EL (cell line): ENCODE measurements at regions not wholly inside any gene's neighbourhood (a gene's known extent, or its start where the extent isn't known, plus 50 kb on each side); places are given as distances from the start of the nearest gene placed in this dataset.

Experiments
- DNase-seq: peaks from one replicate; pipeline ENCODE4 v3.0.0-alpha.2; 2016

DNA sequence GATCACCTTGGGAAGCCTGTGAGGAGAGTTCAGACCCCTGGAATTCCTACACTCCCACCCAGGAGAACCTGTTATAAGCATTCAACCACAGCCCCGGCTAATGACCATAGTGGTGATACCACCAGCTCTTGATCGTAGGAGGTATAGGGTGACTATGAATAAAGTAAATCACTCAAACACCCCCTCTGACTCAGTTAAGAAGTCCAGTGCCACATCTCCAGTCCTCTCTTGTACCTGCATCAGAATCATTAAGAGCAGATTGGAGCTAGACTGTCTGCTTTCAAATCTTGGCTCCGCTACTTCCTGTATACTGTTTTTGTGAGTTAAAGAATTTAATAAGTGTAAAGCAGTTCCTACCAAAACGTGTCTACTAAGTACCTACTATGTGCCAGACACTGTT, 565.1 kb upstream of the DIPK2B start:
- no peak for DNase-seq

DNA sequence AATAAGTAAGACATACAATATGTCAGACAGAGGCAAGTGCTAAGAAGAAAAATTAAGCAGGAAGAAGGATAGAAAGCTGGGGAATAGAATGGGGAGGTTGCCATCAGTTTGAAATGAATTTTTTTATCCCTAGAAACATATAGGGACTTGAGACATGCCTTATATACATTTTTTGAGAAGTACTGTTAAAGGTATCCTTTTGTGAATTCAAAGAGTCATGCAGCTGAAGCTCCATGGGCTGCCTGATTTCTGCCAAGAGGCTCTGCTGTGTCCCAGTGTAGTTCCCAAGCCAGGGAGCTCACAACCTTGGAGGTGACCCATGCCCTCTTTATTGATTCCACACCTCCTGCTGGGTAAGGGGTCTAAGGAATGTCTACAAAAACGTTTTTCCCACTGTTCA, 564.6 kb upstream of the DIPK2B start:
- no peak for DNase-seq

DNA sequence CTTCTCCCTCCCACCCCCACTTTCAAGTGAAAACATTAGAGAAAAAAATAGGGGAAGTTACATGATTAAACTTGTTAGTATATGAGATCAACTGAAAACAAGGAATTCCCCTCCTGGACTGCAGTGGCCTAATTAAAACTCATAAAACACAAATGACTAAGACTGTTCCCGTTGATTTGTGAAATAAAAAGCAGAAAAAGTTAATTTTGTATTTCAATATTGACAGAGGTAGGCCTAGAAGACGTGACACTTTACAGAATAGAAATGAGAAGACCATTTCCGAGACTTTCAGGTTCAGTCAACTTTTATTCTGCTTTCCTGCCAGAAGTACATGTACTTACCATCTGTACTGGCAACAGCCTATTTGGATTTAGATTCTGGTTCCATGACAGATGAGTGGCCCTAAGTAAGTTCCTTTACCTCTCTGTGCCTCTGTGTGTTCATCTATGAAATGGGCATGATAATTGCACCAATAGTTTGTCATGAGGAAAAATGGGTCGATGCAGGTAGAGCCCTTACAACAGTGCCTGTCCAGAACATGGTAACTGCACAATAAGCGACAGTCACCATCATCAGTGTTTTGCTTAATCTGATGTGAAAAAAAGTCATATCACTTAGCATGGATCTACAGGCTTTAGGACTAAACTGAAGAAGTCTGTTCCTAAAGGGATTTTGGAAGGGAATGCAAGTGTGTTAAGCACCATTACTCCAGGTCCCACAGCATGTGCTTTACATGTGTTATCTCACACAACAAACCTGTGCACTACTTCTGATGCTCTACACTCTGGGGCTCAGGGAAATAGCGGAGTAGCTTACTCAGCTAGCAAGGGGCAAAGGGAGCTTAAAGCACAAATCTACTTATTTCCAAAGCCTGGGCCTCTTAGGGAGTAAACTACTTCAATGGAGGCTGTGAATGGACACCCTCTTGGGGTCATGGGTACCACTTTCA, 562.3 kb upstream of the DIPK2B start:
- DNase-seq, result peak; percentile 38

DNA sequence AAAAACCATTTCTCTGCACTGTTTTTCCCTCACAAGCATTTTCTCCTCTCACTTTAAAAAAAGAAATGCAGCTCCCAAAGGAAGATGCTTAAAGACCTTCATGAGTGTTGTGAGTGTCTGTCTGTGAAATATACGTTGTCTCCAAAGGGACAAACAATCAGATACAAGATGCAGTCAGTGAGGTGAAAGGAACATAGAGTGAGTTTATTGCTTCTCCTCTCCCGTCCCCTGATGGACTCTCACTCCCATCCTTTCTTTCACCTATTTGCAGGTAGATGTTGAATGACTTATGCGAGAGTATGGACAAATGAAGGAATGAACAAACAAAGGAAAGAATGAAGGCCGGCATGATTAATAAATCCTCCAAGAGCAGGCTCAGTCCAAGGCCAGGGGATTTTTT, 561.2 kb upstream of the DIPK2B start:
- no peak for DNase-seq

DNA sequence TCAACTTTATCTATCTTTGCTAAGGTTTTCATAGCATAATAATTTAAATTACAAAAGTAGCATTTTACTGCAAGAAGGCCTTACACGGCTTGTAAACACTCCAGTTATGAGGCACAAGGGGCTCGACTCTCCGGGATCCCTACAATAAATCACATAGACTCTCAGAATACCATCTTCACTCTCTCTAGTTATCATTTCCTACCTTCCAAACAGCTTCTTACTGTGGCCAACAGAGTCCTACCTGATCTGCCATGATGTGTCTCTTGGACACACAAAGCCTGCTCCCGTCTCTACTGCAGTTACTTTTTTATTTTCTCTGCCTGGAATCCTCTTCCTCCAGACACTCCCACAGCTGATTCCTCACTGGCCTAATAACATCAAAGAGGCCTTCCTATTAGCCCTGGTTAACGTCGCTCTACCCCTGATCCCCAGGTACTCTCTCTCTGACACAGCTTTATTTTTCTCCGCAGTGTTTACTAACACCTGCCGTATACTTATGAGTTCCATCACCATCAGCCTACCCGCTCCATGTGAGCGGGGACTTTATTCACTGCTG, 559.6 kb upstream of the DIPK2B start:
- DNase-seq, result no peak

DNA sequence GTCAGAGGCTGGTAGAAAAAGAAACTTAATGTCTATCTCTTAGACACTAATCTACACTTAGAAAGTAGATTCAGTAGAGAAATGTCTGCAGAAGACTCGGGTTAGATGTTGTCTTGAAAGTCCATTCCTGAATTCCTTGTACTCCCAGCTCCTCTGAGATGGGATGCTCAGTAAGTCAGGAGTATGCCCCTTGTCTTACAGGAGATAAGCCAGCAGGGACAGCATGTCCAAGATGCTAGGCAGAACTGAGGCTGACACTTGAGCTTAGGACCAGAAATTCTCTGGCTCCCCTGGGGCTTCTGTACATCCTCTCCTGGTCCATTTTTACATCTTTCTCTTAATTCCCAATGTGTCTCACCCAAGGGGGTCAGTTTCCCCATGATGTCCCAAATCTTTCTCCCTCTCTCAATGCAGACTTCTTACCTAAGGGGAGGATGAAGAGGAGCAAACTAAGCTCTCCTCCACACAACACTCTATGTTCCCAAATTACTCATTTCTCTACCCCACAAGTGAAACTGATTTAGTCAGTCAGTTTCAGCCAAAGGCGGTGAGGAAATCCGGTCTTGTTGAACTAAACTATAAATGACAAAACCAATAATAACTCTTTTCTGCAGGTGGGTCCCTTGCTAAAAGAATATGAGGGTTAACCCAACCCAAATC, 558.2 kb upstream of the DIPK2B start:
- DNase-seq, result peak; percentile 58

DNA sequence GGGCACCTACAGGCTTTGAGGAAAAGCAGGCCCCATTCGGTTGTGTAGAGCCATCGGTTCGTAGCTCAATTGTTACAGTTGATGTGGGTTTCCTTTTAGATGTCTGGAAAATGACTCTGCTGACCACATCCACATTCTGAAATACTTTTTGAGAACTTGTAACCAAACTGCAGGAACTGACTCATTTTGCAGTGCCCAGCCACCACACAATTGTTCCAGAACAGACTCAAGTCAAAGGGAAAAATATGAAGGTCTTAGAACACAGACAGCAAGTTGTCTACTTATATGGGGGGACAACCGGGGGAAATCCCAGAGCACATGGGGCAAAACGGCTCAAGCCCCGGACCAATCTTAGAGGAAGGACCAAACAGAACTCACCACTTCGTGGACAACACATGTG, 557.6 kb upstream of the DIPK2B start:
- peak; percentile 88 for DNase-seq

DNA sequence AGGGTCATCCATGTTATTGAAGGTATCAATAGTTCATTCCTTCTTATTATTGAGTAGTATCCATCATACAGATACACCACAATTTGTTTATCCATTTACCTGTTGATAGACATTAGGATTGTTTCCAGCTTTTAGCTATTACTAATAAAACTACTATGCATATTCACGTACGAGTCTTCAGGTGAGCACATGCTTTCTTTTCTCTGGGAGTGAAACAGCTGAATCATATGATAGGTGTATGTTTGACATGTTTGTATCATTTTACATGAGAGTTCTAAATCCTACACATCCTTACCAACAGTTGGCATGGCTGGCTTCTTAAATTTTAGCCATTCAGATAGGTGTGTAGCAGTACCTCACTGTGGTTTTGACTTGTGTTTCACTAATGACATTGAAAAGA, 556.6 kb upstream of the DIPK2B start:
- DNase-seq, result no peak

DNA sequence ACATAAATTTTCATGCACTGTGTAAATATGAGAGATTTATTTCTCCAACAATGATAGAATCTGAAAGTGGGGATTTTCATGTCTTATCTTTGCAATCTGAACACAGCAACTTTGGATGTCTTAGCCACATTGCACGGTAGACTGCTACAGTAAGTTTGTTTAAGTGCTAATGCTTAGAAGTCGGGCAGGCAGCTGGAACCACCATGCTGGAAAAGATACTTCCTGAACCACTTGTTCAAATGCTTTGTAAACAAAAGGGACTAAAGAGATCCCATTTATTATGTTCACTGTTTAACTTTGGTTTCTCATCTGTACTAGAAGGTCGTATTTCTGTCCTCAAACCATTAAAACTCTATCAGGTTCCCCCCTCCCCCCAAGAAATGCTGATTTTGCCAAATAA, 555.9 kb upstream of the DIPK2B start:
- no peak for DNase-seq

DNA sequence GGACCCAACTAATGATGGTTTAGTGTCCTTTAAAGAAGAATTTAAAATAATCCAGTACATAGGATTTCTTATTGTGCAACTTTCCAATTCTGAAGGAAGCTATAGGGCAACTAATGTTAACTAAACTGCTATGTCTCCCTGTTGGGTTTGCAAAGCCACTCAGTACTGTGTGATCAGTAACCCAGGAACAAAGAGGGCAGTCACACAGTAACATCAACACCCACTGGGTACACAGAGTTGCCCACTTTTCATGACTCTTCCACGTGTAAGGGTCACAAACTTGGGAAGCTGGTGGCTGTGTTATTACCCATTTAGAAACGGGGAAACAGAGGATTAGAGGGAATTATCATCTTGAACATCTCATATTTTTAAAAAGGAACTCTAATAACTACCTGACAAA, 555.0 kb upstream of the DIPK2B start:
- no peak for DNase-seq

DNA sequence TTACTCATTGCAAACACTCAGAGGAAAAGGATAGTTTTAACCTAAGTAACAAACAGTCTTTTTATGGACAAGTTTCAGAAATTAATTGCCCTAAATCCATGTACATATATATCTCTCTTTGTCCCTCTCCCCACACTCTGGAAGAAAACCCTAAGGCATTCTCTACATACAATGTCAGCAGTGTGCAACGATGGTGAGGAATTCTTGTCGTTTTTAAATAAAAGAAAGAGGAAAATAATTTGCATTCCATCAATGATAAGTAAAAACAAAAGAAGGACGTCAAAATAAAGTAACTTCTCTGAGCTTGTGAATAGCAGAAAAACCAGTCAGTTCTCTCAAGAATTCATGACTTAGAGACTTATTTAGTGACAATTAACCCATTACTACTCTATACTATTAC, 550.5 kb upstream of the DIPK2B start:
- DNase-seq, result peak; percentile 10

DNA sequence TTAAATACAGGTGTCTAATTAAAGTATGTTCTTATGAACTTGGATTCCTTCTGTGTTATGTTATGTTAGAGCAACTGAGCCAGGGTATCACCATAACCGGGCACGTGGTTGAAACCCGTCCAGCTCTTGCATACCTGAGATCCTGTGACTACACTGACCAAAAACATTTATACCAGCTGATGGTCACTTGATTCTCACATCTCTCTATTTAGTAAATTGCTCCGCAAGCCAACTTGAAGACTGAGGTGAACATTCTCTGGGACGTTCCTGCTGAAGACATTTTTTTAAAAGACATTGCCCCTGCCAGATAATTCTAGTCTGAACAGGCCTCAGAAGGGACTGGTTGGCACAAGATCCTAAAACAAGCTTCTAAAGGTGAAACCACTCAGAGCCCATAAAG, 550.0 kb upstream of the DIPK2B start:
- DNase-seq, result peak; percentile 1

DNA sequence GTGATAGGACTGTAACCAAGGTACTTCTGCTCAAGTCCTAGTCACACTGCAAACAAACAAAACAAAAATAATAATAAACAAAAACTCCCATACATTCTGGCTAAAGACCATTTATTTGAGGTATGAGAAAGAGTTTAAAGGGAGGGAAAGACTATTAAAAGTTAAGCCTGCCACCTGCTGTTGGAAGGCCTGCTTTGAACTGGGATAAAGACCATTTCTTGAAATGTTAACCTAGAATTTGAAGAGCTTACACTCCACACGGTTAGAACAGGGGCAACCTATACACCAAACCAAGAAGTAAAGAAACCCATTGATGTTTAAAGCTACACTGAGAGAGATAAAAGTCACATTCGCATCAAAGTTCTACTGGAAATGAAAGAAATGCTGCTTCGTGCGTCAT, 548.7 kb upstream of the DIPK2B start:
- peak; percentile 18 for DNase-seq

DNA sequence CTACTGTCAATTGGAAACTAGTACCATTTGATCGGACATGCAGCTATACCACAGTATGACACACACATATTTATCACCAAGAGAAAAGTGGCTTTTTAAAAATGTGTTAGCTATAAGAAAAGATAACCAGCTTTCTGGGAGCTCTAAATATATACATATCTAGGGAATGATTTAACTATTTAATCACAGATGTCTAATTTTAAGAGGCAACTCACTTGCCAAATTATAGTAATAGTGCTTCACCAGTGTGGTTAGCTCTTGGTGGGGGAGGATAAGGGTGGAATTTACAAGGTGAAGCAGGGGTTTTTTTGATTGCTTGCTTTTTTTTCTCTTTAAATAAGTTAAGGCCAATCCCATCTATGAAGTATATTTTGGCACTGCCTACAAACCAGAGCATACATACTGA, 547.7 kb upstream of the DIPK2B start:
- DNase-seq, result no peak

DNA sequence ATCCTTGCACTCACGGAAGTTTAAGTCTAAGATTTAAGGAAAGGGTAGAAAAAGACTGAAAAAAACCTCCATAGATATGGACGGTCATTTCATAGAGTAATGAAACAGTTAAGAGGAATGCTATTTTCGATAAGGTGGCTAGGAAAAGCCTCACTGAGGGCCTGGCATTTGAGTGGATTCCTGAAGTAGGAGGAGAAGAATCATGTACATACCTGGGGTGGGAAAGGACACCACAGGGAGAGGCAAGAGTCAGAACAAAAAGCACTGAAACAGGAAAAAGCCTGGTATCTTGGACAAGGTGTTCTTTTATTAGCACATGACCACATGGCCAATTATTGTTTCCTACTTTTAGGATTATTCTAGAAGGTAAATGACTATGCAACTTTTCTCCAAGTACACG, 547.2 kb upstream of the DIPK2B start:
- no peak for DNase-seq

DNA sequence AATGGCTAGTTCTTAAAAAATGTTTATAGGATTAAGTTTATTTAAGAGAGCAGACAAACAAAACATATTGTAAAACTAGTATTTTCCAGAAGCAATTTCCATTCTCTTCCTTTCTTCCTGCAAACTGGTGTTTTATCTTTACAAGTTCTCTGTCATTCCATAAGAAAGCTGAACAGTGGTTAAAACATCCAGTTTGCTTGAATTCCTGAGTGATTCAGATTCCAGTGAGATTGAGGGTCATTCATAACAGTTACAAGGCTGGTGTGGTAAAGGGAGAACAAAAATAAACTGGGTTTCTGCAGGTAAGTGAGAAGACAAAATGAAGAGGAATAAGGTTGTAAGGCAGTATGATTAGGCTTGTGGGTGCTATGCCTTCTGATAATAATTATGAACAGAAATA, 544.8 kb upstream of the DIPK2B start:
- DNase-seq, result no peak

DNA sequence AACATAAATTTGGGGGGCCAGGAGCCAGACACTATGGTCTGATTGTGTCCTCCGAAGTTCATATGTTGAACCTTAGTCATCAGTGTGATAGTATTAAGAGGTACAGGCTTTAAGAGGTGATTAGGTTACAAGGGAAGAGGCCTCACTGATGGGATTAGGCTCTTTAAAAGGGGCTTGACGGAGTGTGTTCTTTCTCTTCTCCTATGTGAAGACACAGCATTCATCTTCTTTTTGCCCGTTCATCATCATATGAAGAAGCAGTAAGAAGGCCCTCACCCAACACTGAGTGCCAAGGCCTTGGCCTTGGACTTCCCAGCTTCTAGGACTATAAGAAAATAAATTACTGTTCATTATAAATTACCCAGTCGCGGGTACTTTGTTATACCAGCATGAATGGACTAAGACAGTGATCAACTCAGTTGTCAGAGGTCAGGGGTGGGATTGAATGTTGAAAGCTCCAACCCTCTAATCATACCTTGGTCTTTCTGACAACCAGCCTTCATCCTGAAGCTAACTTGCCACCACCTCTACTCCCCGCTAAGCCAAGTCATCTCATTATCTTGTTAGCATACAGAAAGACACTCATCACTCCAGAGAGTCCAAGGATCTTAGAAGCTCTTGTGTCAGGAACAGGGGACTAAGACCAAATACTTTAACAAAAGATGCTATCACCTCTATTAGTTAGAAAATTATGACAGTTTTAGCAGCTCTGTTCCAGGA, 543.4 kb upstream of the DIPK2B start:
- DNase-seq, result no peak

DNA sequence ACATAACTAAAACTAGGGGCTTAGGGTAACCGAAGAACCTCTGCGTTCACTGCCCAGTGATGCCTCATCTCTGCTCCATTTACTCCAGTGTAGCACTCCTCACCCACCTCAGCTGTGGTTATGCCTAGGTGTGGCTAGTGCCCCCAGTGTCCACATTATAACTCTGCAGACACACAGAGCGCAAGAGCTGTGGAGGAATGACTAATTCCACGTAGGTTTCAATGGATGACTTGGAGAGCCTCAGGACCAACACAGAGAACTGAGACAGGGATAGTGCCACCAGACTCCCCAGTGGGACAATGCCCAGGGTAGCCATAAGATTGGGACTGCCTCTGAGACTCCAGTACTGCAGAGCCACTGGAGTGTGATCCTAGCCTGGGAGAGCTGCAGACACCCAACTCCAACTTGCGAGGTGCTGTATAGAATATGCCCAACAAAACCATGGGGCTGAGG, 542.4 kb upstream of the DIPK2B start:
- peak; percentile 70 for DNase-seq

DNA sequence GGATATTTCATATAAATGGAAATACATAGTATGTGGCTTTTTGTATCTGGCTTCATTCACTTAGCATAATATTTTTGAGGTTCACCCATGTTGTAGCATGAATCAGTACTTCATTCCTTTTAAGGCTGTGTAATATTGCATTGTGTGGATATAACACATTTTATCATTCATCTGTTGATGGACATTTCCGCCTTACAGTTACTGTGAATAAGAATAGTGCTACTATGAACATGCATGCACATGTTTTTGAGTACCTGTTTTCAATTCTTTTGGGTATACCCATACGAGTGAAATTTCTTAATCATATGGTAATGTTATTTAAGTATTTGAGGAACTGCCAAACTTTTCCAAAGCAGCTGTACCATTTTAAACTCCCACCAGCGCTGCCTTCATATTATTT, 539.6 kb upstream of the DIPK2B start:
- no peak for DNase-seq

DNA sequence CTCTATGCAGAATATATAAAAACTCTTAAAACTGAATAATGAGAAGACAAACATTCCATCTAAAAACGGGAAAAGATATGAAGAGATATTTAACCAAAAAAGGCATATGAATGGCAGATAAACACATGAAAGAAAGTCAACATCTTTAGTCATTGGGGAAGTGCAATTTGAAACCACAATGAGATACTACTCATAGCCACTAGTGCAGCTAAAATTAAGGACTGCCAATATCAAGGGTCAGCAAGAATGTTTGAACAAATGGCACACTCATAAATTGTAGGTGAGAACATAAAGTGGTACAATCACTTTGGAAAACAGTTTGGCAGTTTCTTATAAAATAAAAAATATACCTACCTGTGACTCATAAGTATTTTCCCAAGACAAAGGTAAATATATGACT, 534.9 kb upstream of the DIPK2B start:
- no peak for DNase-seq

DNA sequence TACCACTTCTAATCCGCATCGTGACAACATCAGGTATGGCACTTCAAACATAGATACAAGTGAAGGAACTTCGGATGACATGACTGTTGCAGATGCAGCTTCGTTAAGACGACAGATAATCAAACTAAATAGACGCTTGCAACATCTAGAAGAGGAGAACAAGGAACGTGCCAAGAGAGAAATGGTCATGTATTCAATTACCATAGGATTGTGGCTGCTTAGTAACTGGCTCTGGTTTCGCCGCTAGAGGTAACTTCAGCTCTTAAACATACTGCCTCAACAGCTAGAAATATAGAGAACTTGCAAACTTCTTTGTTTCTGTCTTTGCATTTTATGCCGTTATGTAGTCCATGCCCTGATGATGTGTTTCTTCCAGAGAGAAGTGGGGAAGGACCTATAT, 530.8 kb upstream of the DIPK2B start:
- DNase-seq, result no peak

DNA sequence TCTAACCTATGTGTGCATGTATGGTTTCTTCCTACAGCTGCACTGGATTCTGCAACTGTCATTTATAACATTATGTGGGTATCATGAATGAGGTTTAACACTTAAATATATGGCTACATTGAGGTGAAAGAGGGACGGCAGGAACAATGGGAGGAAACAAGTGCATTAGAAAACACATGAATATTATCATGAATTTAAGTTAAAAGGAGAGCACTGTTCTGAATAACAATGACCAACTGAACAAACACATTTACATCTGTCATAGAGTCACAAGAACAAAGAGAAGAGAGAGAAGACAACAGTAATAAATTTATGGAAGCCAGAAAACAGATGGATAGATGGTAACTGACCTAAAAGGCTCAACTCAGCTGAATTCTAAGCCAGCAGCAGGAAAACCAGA, 527.1 kb upstream of the DIPK2B start:
- DNase-seq, result no peak

DNA sequence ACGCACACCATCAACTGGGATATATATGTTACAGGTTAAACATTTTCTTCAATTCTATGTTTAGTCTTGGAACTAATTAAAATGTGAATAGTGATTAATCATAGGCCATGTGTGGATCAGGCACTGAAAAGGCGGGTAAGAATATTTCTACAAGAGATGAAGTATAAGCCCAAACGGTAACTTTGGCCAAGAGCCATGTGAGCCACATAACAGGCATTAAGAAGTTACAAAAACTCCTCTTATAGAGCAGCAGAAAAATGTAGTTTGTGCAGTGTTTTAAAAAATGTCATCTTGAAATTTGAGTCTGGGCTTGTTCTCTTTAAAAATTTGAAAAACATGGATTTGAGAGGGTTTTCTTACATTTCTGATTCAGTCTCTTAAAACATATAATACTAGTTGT, 521.8 kb upstream of the DIPK2B start:
- no peak for DNase-seq
